DOHH2 (cell line): ENCODE measurements at regions not wholly inside any gene's neighbourhood (a gene's known extent, or its start where the extent isn't known, plus 50 kb on each side); places are given as distances from the start of the nearest gene placed in this dataset.

ENCODE experiments used
- H3F3A ChIP-seq: fragments of 200-600 bp; sonication (generic), shearing (Covaris generic); 2 replicates; pipeline ENCODE4 v1.6.0; 2016; ENCODE audit warnings: antibody characterized with exemption, mild to moderate bottlenecking; ENCODE audit not compliant: control insufficient read depth, insufficient read depth
- H3K27ac ChIP-seq: fragments of 200-600 bp; sonication (generic); 2 replicates; pipeline ENCODE4 v1.5.1; 2014; ENCODE audit warnings: low read depth, mild to moderate bottlenecking, low read length, moderate library complexity
- H3K27me3 ChIP-seq: fragments of 200-600 bp; sonication (generic); 2 replicates; pipeline ENCODE4 v1.6.1; 2014; ENCODE audit warnings: mild to moderate bottlenecking, low read length, mixed read lengths; ENCODE audit not compliant: control insufficient read depth
- H3K36me3 ChIP-seq: fragments of 200-600 bp; sonication (generic); 2 replicates; pipeline ENCODE4 v1.6.1; 2014; ENCODE audit warnings: mild to moderate bottlenecking, low read length, moderate library complexity, mixed read lengths; ENCODE audit not compliant: control insufficient read depth
- H3K4me1 ChIP-seq: fragments of 200-600 bp; sonication (generic); 2 replicates; pipeline ENCODE4 v1.6.1; 2014; ENCODE audit warnings: mild to moderate bottlenecking, low read length, mixed read lengths; ENCODE audit not compliant: control insufficient read depth
- H3K4me2 ChIP-seq: fragments of 200-600 bp; sonication (generic); 2 replicates; pipeline ENCODE4 v1.6.0; 2014; ENCODE audit warnings: mild to moderate bottlenecking, low read length, moderate library complexity
- H3K4me3 ChIP-seq: fragments of 200-600 bp; sonication (generic); 2 replicates; pipeline ENCODE4 v1.5.1; 2014; ENCODE audit warnings: mild to moderate bottlenecking, low read length, mixed read lengths
- H3K79me2 ChIP-seq: fragments of 200-600 bp; sonication (generic); 2 replicates; pipeline ENCODE4 v1.6.1; 2014; ENCODE audit warnings: mild to moderate bottlenecking, low read length, mixed read lengths; ENCODE audit not compliant: control insufficient read depth
- H3K9me2 ChIP-seq: fragments of 200-600 bp; sonication (generic); replicated peaks from 2 replicates; pipeline ENCODE4 v1.6.1; 2014; ENCODE audit warnings: mild to moderate bottlenecking, low read length, mixed read lengths; ENCODE audit not compliant: control insufficient read depth
- H3K9me3 ChIP-seq: fragments of 200-600 bp; sonication (generic); 2 replicates; pipeline ENCODE4 v1.6.1; 2014; ENCODE audit warnings: antibody characterized with exemption, low read length, mixed read lengths; ENCODE audit not compliant: control insufficient read depth, insufficient read depth
- H4K20me1 ChIP-seq: fragments of 200-600 bp; sonication (generic); 2 replicates; pipeline ENCODE4 v1.6.0; 2014; ENCODE audit warnings: low read depth, mild to moderate bottlenecking, antibody characterized with exemption, low read length, moderate library complexity; ENCODE audit not compliant: control insufficient read depth, insufficient read depth
- CTCF ChIP-seq: fragments of 200-600 bp; sonication (generic); IDR thresholded peaks from one replicate; pipeline ENCODE4 v1.5.1; 2014; ENCODE audit warnings: antibody characterized with exemption, mild to moderate bottlenecking, low read depth, low read length; ENCODE audit not compliant: poor library complexity, severe bottlenecking
- EZH2phosphoT487 ChIP-seq: fragments of 200-600 bp; sonication (generic); IDR thresholded peaks from 2 replicates; pipeline ENCODE4 v1.6.1; 2017; ENCODE audit warnings: borderline replicate concordance, mild to moderate bottlenecking, antibody characterized with exemption, low read length, moderate library complexity, mixed read lengths

DNA sequence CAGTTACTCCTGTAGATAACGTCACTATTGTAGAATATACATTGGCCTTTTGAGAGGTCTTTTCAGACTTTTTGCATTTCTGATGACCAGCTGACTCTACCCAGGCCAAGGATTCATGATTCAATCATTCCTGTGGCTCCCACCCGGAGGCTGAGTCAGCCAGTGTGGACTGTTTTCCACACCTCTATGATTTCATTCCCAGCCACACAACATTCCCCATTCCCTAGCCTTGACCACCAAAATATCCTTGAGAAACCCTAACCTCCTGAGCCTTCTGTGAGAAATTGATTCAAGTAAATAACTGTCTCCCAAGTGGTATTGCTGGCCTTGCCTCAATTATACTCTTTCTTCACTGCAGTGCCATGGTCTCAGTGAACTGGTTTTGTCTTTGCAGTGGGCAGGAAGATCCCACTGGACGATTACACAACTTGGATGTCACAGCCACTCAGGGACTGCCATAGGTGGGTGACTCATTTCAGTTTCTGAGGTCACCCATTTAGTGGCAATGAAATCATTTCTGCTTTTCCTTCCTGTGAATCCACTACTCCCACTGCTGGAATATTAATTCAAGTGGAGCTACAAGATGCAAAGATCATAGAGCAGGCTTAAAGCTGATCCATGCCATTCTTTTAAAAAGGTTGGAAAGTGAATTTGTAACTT lies 518.6 kb upstream of the ZP4 start:
- Histone ChIP-seq H3K4me2 (no peak overlapping the region), H3K4me1 (no peaks in the 10 kb centered on the region), H3K9me2 (no peaks in the 10 kb centered on the region), H3K9me3 (peaks cover 6% of the 10 kb centered on the region; the same call in 1 of the 2 replicates), H3F3A (no peaks in the 10 kb centered on the region), H3K4me3 (no peak overlapping the region), H3K27ac (no peak overlapping the region), H4K20me1 (no peaks in the 10 kb centered on the region), H3K79me2 (no peaks in the 10 kb centered on the region), H3K27me3 (no peaks in the 10 kb centered on the region), H3K36me3 (no peaks in the 10 kb centered on the region)
- no peak for TF ChIP-seq EZH2phosphoT487
- no peak for TF ChIP-seq CTCF

GRCh38 chr1:238408737-238409136 lies 518.0 kb upstream of the ZP4 start:
- H3K79me2 ChIP-seq, result no peaks in the 10 kb centered on the region
- H3K4me2 ChIP-seq, result no peak overlapping the region
- H3K9me2 ChIP-seq, result no peaks in the 10 kb centered on the region
- H3K4me3 ChIP-seq, result no peak overlapping the region
- peaks cover 6% of the 10 kb centered on the region; the same call in 1 of the 2 replicates for H3K9me3 ChIP-seq
- H3K27me3 ChIP-seq, result no peaks in the 10 kb centered on the region
- H4K20me1 ChIP-seq, result no peaks in the 10 kb centered on the region
- no peaks in the 10 kb centered on the region for H3K4me1 ChIP-seq
- no peaks in the 10 kb centered on the region for H3K36me3 ChIP-seq
- TF ChIP-seq EZH2phosphoT487, result no peak
- no peak for TF ChIP-seq CTCF
- no peak overlapping the region for H3K27ac ChIP-seq
- no peaks in the 10 kb centered on the region for H3F3A ChIP-seq

DNA sequence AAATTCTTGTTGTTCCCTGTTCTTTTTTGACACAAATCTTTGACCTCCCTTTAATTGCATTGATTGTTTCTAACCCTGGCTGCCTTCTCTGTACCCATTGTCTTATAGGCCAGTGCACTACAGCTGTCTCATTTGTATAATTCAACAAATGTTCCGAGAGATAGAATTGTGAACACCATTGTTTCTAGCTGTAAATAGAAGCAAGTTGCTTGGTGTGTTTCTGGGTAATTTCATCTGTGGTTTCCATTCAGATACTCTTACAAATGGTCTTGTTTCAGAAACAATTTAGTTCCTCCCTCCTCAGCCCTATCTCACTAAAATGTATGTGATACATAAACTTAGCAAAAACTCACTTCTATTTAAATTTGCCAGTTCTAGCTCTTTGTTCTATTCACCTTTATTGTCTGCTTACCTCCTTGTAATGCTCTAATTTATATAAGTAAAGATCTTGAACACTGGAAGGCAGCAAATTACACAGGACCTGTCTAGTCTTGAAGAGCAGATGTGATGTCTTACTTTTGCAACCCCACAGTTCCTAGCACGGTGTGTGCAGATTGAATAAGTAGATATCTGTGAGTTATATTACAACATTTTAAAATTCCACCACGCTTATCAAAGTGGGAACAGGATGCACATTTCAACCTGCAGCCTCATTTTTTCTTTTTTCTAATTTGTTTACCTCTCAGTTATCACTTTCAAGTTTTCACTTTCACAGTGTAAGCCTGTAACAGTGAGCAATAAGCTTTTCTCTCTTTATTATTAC lies 515.6 kb upstream of the ZP4 start:
- H4K20me1 ChIP-seq, result no peaks in the 10 kb centered on the region
- H3K27ac ChIP-seq, result no peak overlapping the region
- H3K79me2 ChIP-seq, result no peaks in the 10 kb centered on the region

More for the DNA sequence above, 515.6 kb upstream of the ZP4 start:
- Histone ChIP-seq H3K4me2 (no peak overlapping the region), H3K36me3 (no peaks in the 10 kb centered on the region), H3K4me1 (no peaks in the 10 kb centered on the region), H3K4me3 (no peak overlapping the region), H3K9me3 (peaks cover 3% of the 10 kb centered on the region; the same call in 1 of the 2 replicates), H3K27me3 (no peaks in the 10 kb centered on the region), H3F3A (no peaks in the 10 kb centered on the region), H3K9me2 (no peaks in the 10 kb centered on the region)
- no peak for TF ChIP-seq CTCF
- no peak for TF ChIP-seq EZH2phosphoT487
